WTC11 (cell line): ENCODE measurements at regions not wholly inside any gene's neighbourhood (a gene's known extent, or its start where the extent isn't known, plus 50 kb on each side); places are given as distances from the start of the nearest gene placed in this dataset.

Experiments used
- ATAC-seq: fragments of 200-7000 bp; cut with Tn5 transposase; 2 replicates; pipeline ENCODE4 v1.10.0; 2021; ENCODE audit warnings: mild to moderate bottlenecking, moderate library complexity
- CTCF ChIA-PET: fragments of 300-600 bp; sonication (Branson Sonifier 250); formaldehyde crosslinking; loops from one replicate; lab custom pipeline; 2021; ENCODE audit warnings: antibody characterized with exemption; lab: Charles Lee
- POLR2A ChIA-PET: fragments of 350-600 bp; sonication (Branson Sonifier 250); formaldehyde crosslinking; loops from one replicate; lab custom pipeline; 2021; ENCODE audit warnings: antibody characterized with exemption; lab: Charles Lee
- DNase-seq: peaks from one replicate; pipeline ENCODE4 v3.0.0; 2021; ENCODE audit warnings: low spot score
- H3K27ac Mint-ChIP-seq: 2 replicates; pipeline ENCODE4 v1.8.0; 2021; ENCODE audit warnings: mixed read lengths
- H3K27me3 Mint-ChIP-seq: 2 replicates; pipeline ENCODE4 v1.8.0; 2021; ENCODE audit warnings: low read depth, mild to moderate bottlenecking, moderate library complexity, mixed read lengths
- H3K36me3 Mint-ChIP-seq: 2 replicates; pipeline ENCODE4 v1.8.0; 2021; ENCODE audit warnings: mixed read lengths
- H3K4me1 Mint-ChIP-seq: 2 replicates; pipeline ENCODE4 v1.8.0; 2022; ENCODE audit warnings: mixed read lengths
- H3K4me3 Mint-ChIP-seq: 2 replicates; pipeline ENCODE4 v1.8.0; 2021; ENCODE audit warnings: mild to moderate bottlenecking, moderate library complexity, mixed read lengths
- H3K9me3 Mint-ChIP-seq: 2 replicates; pipeline ENCODE4 v1.8.0; 2021; ENCODE audit warnings: mixed read lengths
- AR ChIP-seq: fragments of 250-450 bp; sonication (Bioruptor Pico); IDR thresholded peaks from 2 replicates; pipeline ENCODE4 v1.9.0; 2021; ENCODE audit warnings: mild to moderate bottlenecking
- ARID4B ChIP-seq: sonication (generic); formaldehyde crosslinking; IDR thresholded peaks from 2 replicates; pipeline ENCODE4 v1.8.0; 2023; ENCODE audit warnings: missing genetic modification reagents, mild to moderate bottlenecking, borderline replicate concordance
- E2F5 ChIP-seq: sonication (generic); formaldehyde crosslinking; IDR thresholded peaks from 2 replicates; pipeline ENCODE4 v1.8.1; 2022; ENCODE audit warnings: mild to moderate bottlenecking, moderate library complexity, missing genetic modification reagents
- ETV6 ChIP-seq: sonication (generic); formaldehyde crosslinking; IDR thresholded peaks from 2 replicates; pipeline ENCODE4 v1.8.1; 2022; ENCODE audit warnings: mild to moderate bottlenecking, missing genetic modification reagents
- GTF2I ChIP-seq: fragments of 250-450 bp; sonication (Bioruptor Pico); conservative IDR thresholded peaks from 2 replicates; pipeline ENCODE4 v1.4.0; 2021; ENCODE audit warnings: mild to moderate bottlenecking
- HMGA2 ChIP-seq: fragments of 250-450 bp; sonication (Bioruptor Pico); IDR thresholded peaks from 2 replicates; pipeline ENCODE4 v1.4.0; 2021; ENCODE audit warnings: mild to moderate bottlenecking, moderate library complexity
- JAZF1 ChIP-seq: fragments of 250-450 bp; sonication (Bioruptor Pico); IDR thresholded peaks from 2 replicates; pipeline ENCODE4 v1.9.0; 2021; ENCODE audit warnings: moderate library complexity, mild to moderate bottlenecking, inconsistent platforms
- KAT7 ChIP-seq: sonication (generic); formaldehyde crosslinking; IDR thresholded peaks from 2 replicates; pipeline ENCODE4 v1.8.1; 2023; ENCODE audit warnings: missing genetic modification reagents, mild to moderate bottlenecking, borderline replicate concordance
- MAX ChIP-seq: sonication (generic); formaldehyde crosslinking; IDR thresholded peaks from 2 replicates; pipeline ENCODE4 v1.8.0; 2022; ENCODE audit warnings: mild to moderate bottlenecking, missing genetic modification reagents
- MXD4 ChIP-seq: fragments of 250-450 bp; sonication (Bioruptor Pico); IDR thresholded peaks from 2 replicates; pipeline ENCODE4 v1.8.0; 2021; ENCODE audit warnings: mild to moderate bottlenecking, moderate library complexity, borderline replicate concordance
- NR1H2 ChIP-seq: sonication (generic); formaldehyde crosslinking; IDR thresholded peaks from 2 replicates; pipeline ENCODE4 v1.9.0; 2021; ENCODE audit warnings: mild to moderate bottlenecking, moderate library complexity, missing genetic modification reagents
- STAT6 ChIP-seq: sonication (generic); formaldehyde crosslinking; conservative IDR thresholded peaks from 2 replicates; pipeline ENCODE4 v1.8.1; 2023; ENCODE audit warnings: mild to moderate bottlenecking, low read depth, missing genetic modification reagents, moderate library complexity
- TEAD1 ChIP-seq: sonication (generic); formaldehyde crosslinking; IDR thresholded peaks from 2 replicates; pipeline ENCODE4 v1.8.0; 2022; ENCODE audit warnings: mild to moderate bottlenecking, missing genetic modification reagents
- USF2 ChIP-seq: sonication (generic); formaldehyde crosslinking; IDR thresholded peaks from 2 replicates; pipeline ENCODE4 v1.8.1; 2023; ENCODE audit warnings: mild to moderate bottlenecking, missing genetic modification reagents, moderate library complexity
- ZNF219 ChIP-seq: sonication (generic); formaldehyde crosslinking; IDR thresholded peaks from 2 replicates; pipeline ENCODE4 v1.8.0; 2023; ENCODE audit warnings: missing genetic modification reagents, mild to moderate bottlenecking, borderline replicate concordance
- ZNF263 ChIP-seq: sonication (generic); formaldehyde crosslinking; IDR thresholded peaks from 2 replicates; pipeline ENCODE4 v1.8.1; 2022; ENCODE audit warnings: low read depth, mild to moderate bottlenecking, moderate library complexity, missing genetic modification reagents
- ZNF396 ChIP-seq: fragments of 250-450 bp; sonication (Bioruptor Pico); IDR thresholded peaks from 2 replicates; pipeline ENCODE4 v1.8.0; 2021; ENCODE audit warnings: mild to moderate bottlenecking, moderate library complexity, borderline replicate concordance
- ZNF416 ChIP-seq: fragments of 250-450 bp; sonication (Bioruptor Pico); IDR thresholded peaks from 2 replicates; pipeline ENCODE4 v1.9.0; 2021; ENCODE audit warnings: mild to moderate bottlenecking, inconsistent platforms
- ZNF425 ChIP-seq: fragments of 250-450 bp; sonication (Bioruptor Pico); conservative IDR thresholded peaks from 2 replicates; pipeline ENCODE4 v1.9.0; 2021; ENCODE audit warnings: mild to moderate bottlenecking
- ZNF671 ChIP-seq: fragments of 250-450 bp; sonication (Bioruptor Pico); IDR thresholded peaks from 2 replicates; pipeline ENCODE4 v1.8.0; 2021; ENCODE audit warnings: mild to moderate bottlenecking
- ZSCAN18 ChIP-seq: fragments of 250-450 bp; sonication (Bioruptor Pico); IDR thresholded peaks from 2 replicates; pipeline ENCODE4 v2.1.2; 2022; ENCODE audit warnings: mild to moderate bottlenecking, moderate library complexity

GRCh38 chrX:112235547-112235946, 153.0 kb upstream of the TRPC5 start:
- no peaks in the 10 kb centered on the region for H3K27me3 Mint-ChIP-seq
- DNase-seq (no peak), ATAC-seq (no peak)
- CTCF ChIA-PET, result no interaction called here
- no peaks in the 10 kb centered on the region for H3K4me1 Mint-ChIP-seq
- POLR2A ChIA-PET, result no interaction called here
- no peak for TF ChIP-seq ZNF396
- TF ChIP-seq ZNF425 (CRISPR knock-in tag), result no peak
- no peak for TF ChIP-seq USF2 (CRISPR knock-in tag)
- TF ChIP-seq ETV6, result no peak
- no peak for TF ChIP-seq E2F5 (CRISPR knock-in tag)
- TF ChIP-seq GTF2I (CRISPR knock-in tag), result no peak
- H3K36me3 Mint-ChIP-seq, result peaks cover under 1% of the 10 kb centered on the region; the same call in 1 of the 2 replicates
- no peak overlapping the region for H3K27ac Mint-ChIP-seq
- no peaks in the 10 kb centered on the region for H3K9me3 Mint-ChIP-seq
- H3K4me3 Mint-ChIP-seq, result no peak overlapping the region

GRCh38 chrX:112233164-112233563, 150.6 kb upstream of the TRPC5 start:
- DNase-seq, result no peak
- Mint-ChIP-seq H3K27ac (no peak overlapping the region), H3K4me3 (no peak overlapping the region), H3K4me1 (no peaks in the 10 kb centered on the region), H3K9me3 (peaks cover 5% of the 10 kb centered on the region; the same call in 1 of the 2 replicates), H3K36me3 (peaks cover 4% of the 10 kb centered on the region; the same call in 1 of the 2 replicates), H3K27me3 (no peaks in the 10 kb centered on the region)
- ChIA-PET POLR2A (no interaction called here), CTCF (no interaction called here)
- no peak for ATAC-seq
- TF ChIP-seq AR (no peak), ZSCAN18 (no peak), NR1H2 (CRISPR knock-in tag) (no peak), HMGA2 (CRISPR knock-in tag) (no peak), ZNF416 (CRISPR knock-in tag) (no peak), ZNF219 (CRISPR knock-in tag) (no peak), MAX (CRISPR knock-in tag) (no peak), ZNF671 (CRISPR knock-in tag) (no peak), JAZF1 (CRISPR knock-in tag) (no peak), ARID4B (CRISPR knock-in tag) (no peak), KAT7 (CRISPR knock-in tag) (no peak), MXD4 (CRISPR knock-in tag) (no peak), STAT6 (CRISPR knock-in tag) (no peak), TEAD1 (CRISPR knock-in tag) (no peak), ZNF263 (CRISPR knock-in tag) (no peak)
